ENCODE measurements at regions not wholly inside any gene's neighbourhood (a gene's known extent, or its start where the extent isn't known, plus 50 kb on each side); places are given as distances from the start of the nearest gene placed in this dataset.

- TF ChIP-seq, protein P1, sequence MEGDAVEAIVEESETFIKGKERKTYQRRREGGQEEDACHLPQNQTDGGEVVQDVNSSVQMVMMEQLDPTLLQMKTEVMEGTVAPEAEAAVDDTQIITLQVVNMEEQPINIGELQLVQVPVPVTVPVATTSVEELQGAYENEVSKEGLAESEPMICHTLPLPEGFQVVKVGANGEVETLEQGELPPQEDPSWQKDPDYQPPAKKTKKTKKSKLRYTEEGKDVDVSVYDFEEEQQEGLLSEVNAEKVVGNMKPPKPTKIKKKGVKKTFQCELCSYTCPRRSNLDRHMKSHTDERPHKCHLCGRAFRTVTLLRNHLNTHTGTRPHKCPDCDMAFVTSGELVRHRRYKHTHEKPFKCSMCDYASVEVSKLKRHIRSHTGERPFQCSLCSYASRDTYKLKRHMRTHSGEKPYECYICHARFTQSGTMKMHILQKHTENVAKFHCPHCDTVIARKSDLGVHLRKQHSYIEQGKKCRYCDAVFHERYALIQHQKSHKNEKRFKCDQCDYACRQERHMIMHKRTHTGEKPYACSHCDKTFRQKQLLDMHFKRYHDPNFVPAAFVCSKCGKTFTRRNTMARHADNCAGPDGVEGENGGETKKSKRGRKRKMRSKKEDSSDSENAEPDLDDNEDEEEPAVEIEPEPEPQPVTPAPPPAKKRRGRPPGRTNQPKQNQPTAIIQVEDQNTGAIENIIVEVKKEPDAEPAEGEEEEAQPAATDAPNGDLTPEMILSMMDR (IDR thresholded peaks at IDR 0.05): no peak
- no peak for TF ChIP-seq EP300 (IDR thresholded peaks at IDR 0.05)
- no peak for TF ChIP-seq POLR2A (IDR thresholded peaks at IDR 0.05)
These were observed 67.1 kb downstream of the OTUD1 start for GRCh38 chr10:23505797-23506465.

Data from tibial nerve (tissue), 4 donors.